HCT116 (cell line): ENCODE measurements at regions not wholly inside any gene's neighbourhood (a gene's known extent, or its start where the extent isn't known, plus 50 kb on each side); places are given as distances from the start of the nearest gene placed in this dataset.

Source experiments
- CBX3 ChIP-seq: IDR thresholded peaks from 2 replicates; pipeline ENCODE4 v1.6.1; 2012; ENCODE audit warnings: low read depth
- CEBPB ChIP-seq: IDR thresholded peaks from 2 replicates; pipeline ENCODE4 v1.6.1; 2012; ENCODE audit warnings: low read depth
- TCF7L2 ChIP-seq: IDR thresholded peaks from 2 replicates; pipeline ENCODE4 v1.7.0; 2011; ENCODE audit warnings: borderline replicate concordance, inconsistent platforms; ENCODE audit not compliant: insufficient read depth, insufficient read length; ENCODE audit errors: extremely low read depth
- ZFX ChIP-seq: fragments of 450-650 bp; IDR thresholded peaks from 2 replicates; pipeline ENCODE4 v1.6.1; 2017
- TF ChIP-seq, protein P1 (sequence below): IDR thresholded peaks from 2 replicates; pipeline ENCODE4 v1.6.1; 2012
- TF ChIP-seq, protein P2 (sequence below), 3 experiments: fragments of 200-600 bp in 1 of 3; sonication (generic) in 1 of 3; IDR thresholded peaks in 2 of 3; conservative IDR thresholded peaks in 1 of 3; 2 replicates each; pipeline ENCODE4 v1.5.1; 2012 to 2017; ENCODE audit warnings: low read depth in 2 of 3, low read length in 2 of 3, antibody characterized with exemption in 1 of 3, borderline replicate concordance in 1 of 3, control low read depth in 1 of 3, mild to moderate bottlenecking in 1 of 3, mixed read lengths in 1 of 3, mixed run types in 1 of 3, moderate library complexity in 1 of 3; ENCODE audit not compliant: insufficient read depth in 1 of 3

DNA sequence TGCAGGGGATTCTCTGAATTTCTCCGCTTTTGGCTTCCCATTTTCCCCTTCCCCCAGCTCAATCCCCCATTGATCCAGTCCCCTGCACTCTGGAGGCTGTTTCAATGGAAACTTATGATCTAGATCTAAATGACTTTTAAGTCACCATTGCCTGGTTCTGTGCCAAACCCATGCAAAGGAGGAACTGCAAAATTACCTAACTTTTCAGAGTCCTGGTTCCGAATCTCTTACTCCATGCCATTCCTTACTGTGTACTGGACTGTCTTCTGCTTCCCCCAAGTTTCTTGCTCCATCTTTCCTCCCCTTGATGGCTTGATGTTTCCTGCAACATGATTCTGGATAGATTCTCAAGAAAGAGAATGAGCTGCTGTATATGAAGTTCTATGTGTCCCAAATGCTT is 327.8 kb downstream of the MIAT start:
- TF ChIP-seq, protein P1, sequence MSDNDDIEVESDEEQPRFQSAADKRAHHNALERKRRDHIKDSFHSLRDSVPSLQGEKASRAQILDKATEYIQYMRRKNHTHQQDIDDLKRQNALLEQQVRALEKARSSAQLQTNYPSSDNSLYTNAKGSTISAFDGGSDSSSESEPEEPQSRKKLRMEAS: no peak
- TF ChIP-seq ZFX (no peak), TCF7L2 (no peak), CBX3 (no peak), CEBPB (no peak)
- TF ChIP-seq, protein P2, sequence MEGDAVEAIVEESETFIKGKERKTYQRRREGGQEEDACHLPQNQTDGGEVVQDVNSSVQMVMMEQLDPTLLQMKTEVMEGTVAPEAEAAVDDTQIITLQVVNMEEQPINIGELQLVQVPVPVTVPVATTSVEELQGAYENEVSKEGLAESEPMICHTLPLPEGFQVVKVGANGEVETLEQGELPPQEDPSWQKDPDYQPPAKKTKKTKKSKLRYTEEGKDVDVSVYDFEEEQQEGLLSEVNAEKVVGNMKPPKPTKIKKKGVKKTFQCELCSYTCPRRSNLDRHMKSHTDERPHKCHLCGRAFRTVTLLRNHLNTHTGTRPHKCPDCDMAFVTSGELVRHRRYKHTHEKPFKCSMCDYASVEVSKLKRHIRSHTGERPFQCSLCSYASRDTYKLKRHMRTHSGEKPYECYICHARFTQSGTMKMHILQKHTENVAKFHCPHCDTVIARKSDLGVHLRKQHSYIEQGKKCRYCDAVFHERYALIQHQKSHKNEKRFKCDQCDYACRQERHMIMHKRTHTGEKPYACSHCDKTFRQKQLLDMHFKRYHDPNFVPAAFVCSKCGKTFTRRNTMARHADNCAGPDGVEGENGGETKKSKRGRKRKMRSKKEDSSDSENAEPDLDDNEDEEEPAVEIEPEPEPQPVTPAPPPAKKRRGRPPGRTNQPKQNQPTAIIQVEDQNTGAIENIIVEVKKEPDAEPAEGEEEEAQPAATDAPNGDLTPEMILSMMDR (IDR thresholded peaks at IDR 0.05 in 2 of 3, conservative IDR thresholded peaks at IDR 0.05 in 1 of 3; ENCODE audit: borderline replicate concordance in 1 of 3, insufficient read depth in 1 of 3, low read depth in 2 of 3, low read length in 2 of 3): no peak
